H1 (cell line): ENCODE measurements at regions not wholly inside any gene's neighbourhood (a gene's known extent, or its start where the extent isn't known, plus 50 kb on each side); places are given as distances from the start of the nearest gene placed in this dataset.

Source experiments
- CTCF ChIA-PET: fragments of 300-600 bp; sonication (Branson Sonifier 250); formaldehyde crosslinking; loops from one replicate; lab custom pipeline; 2021; ENCODE audit not compliant: partially characterized antibody; lab: Charles Lee
- POLR2A ChIA-PET: fragments of 300-600 bp; sonication (Branson Sonifier 250); formaldehyde crosslinking; loops from one replicate; lab custom pipeline; 2021; ENCODE audit warnings: inconsistent platforms; ENCODE audit not compliant: partially characterized antibody; lab: Charles Lee
- DNase-seq, 2 experiments: peaks; one replicate each; pipeline versions ENCODE4 v3.0.0 to v3.0.0-alpha.2; 2010 to 2022; ENCODE audit warnings: low spot score in 2 of 2, low read depth in 1 of 2, mixed read lengths in 1 of 2
- FAIRE-seq: peaks from 2 replicates; lab custom pipeline; 2011; peaks lifted over from hg19 to GRCh38; lab: Jason Lieb, UNC
- H2AFZ ChIP-seq: 2 replicates; pipeline ENCODE4 v1.8.1; 2012; ENCODE audit warnings: low read length, inconsistent platforms
- H2AK5ac ChIP-seq: 2 replicates; pipeline ENCODE4 v1.6.1; 2013; ENCODE audit warnings: low read depth, low read length
- H2BK120ac ChIP-seq: replicated peaks from 2 replicates; pipeline ENCODE3; 2013; ENCODE audit warnings: low read depth, low read length, inconsistent platforms
- H2BK12ac ChIP-seq: 2 replicates; pipeline ENCODE4 v1.6.1; 2013; ENCODE audit warnings: low read depth, low read length
- H2BK15ac ChIP-seq: 2 replicates; pipeline ENCODE4 v1.6.1; 2013; ENCODE audit warnings: low read length
- H2BK20ac ChIP-seq: 2 replicates; pipeline ENCODE4 v1.6.1; 2013; ENCODE audit warnings: low read length
- H2BK5ac ChIP-seq: 2 replicates; pipeline ENCODE4 v1.6.1; 2013; ENCODE audit warnings: low read depth, low read length
- H3K14ac ChIP-seq: 2 replicates; pipeline ENCODE4 v1.6.1; 2013; ENCODE audit warnings: inconsistent platforms; ENCODE audit not compliant: insufficient read length
- H3K18ac ChIP-seq: 2 replicates; pipeline ENCODE4 v1.6.1; 2013; ENCODE audit warnings: low read length; ENCODE audit errors: extremely low read depth
- H3K23ac ChIP-seq: 2 replicates; pipeline ENCODE4 v1.6.1; 2013; ENCODE audit warnings: inconsistent platforms; ENCODE audit not compliant: insufficient read length
- H3K23me2 ChIP-seq: 2 replicates; pipeline ENCODE4 v1.6.1; 2013; ENCODE audit warnings: low read depth, low read length
- H3K27ac ChIP-seq: 2 replicates; pipeline ENCODE4 v1.6.1; 2011; ENCODE audit warnings: low read depth, low read length, inconsistent platforms
- H3K27me3 ChIP-seq, 4 experiments: replicated peaks in 1 of 4; 1 replicate in 1 of 4; 2 replicates in 3 of 4; pipeline versions ENCODE4 v1.6.1 to v1.8.1; 2011 to 2013; ENCODE audit warnings: low read length in 3 of 4, mild to moderate bottlenecking in 3 of 4, inconsistent platforms in 2 of 4, mixed read lengths in 2 of 4, moderate library complexity in 1 of 4; ENCODE audit not compliant: control insufficient read depth in 3 of 4, insufficient read depth in 3 of 4; ENCODE audit errors: extremely low read depth in 1 of 4
- H3K36me3 ChIP-seq, 4 experiments: 2 replicates each; pipeline versions ENCODE4 v1.6.1 to v1.8.1; 2011 to 2013; ENCODE audit warnings: mild to moderate bottlenecking in 4 of 4, low read length in 3 of 4, moderate library complexity in 2 of 4, control low read depth in 1 of 4, inconsistent platforms in 1 of 4; ENCODE audit not compliant: insufficient read depth in 4 of 4, control insufficient read depth in 2 of 4
- H3K4ac ChIP-seq: replicated peaks from 2 replicates; pipeline ENCODE3; 2013; ENCODE audit warnings: low read length, low read depth, mixed read lengths, inconsistent platforms; ENCODE audit not compliant: insufficient read length
- H3K4me1 ChIP-seq, 4 experiments: replicated peaks in 1 of 4; 1 replicate in 1 of 4; 2 replicates in 3 of 4; pipeline versions ENCODE4 v1.6.1 to v1.8.1; 2011 to 2013; ENCODE audit warnings: low read length in 3 of 4, inconsistent platforms in 2 of 4, mixed read lengths in 1 of 4; ENCODE audit not compliant: insufficient read depth in 4 of 4, control insufficient read depth in 3 of 4
- H3K4me2 ChIP-seq, 2 experiments: 2 replicates each; pipeline versions ENCODE4 v1.6.1 to v1.8.1; 2011 to 2013; ENCODE audit warnings: low read depth in 2 of 2, low read length in 2 of 2, control low read depth in 1 of 2, inconsistent platforms in 1 of 2, mild to moderate bottlenecking in 1 of 2; ENCODE audit not compliant: insufficient read depth in 1 of 2
- H3K4me3 ChIP-seq, 4 experiments: fragments of 200-600, 300-600 bp in 1 of 4; sonication (generic), shearing (Covaris generic), sonication (Bioruptor Twin) in 1 of 4; 2 replicates each; pipeline versions ENCODE4 v1.5.1 to v1.8.1; 2011 to 2016; ENCODE audit warnings: low read length in 4 of 4, low read depth in 3 of 4, control low read depth in 2 of 4, inconsistent platforms in 2 of 4, mild to moderate bottlenecking in 2 of 4, mixed read lengths in 1 of 4, moderate library complexity in 1 of 4; ENCODE audit not compliant: insufficient read depth in 2 of 4; ENCODE audit errors: extremely low read depth in 1 of 4
- H3K56ac ChIP-seq: replicated peaks from 2 replicates; pipeline ENCODE3; 2013; ENCODE audit warnings: low read depth, mild to moderate bottlenecking, mixed read lengths, low read length, inconsistent platforms; ENCODE audit not compliant: insufficient read length
- H3K79me1 ChIP-seq: 2 replicates; pipeline ENCODE4 v1.6.1; 2013; ENCODE audit warnings: low read depth, low read length, control low read depth
- H3K79me2 ChIP-seq, 2 experiments: 2 replicates each; pipeline versions ENCODE4 v1.6.1 to v1.8.1; 2012 to 2013; ENCODE audit warnings: low read length in 2 of 2, mild to moderate bottlenecking in 2 of 2, inconsistent platforms in 1 of 2; ENCODE audit not compliant: insufficient read depth in 2 of 2, control insufficient read depth in 1 of 2
- H3K9ac ChIP-seq, 4 experiments: replicated peaks in 1 of 4; 1 replicate in 1 of 4; 2 replicates in 3 of 4; pipeline versions ENCODE4 v1.6.1 to v1.8.1; 2011 to 2013; ENCODE audit warnings: low read depth in 3 of 4, low read length in 3 of 4, control low read depth in 2 of 4, mild to moderate bottlenecking in 2 of 4, moderate library complexity in 2 of 4, inconsistent platforms in 1 of 4; ENCODE audit errors: extremely low read depth in 1 of 4
- H3K9me3 ChIP-seq, 2 experiments: 2 replicates each; pipeline versions ENCODE4 v1.6.1 to v1.8.1; 2012 to 2013; ENCODE audit warnings: mild to moderate bottlenecking in 2 of 2, moderate library complexity in 2 of 2, control low read depth in 1 of 2, inconsistent platforms in 1 of 2, low read depth in 1 of 2, low read length in 1 of 2, mixed read lengths in 1 of 2; ENCODE audit not compliant: insufficient read depth in 2 of 2
- H4K20me1 ChIP-seq, 2 experiments: replicated peaks in 1 of 2; 2 replicates each; pipeline versions ENCODE3 to v1.8.1; 2011 to 2013; ENCODE audit warnings: inconsistent platforms in 2 of 2, low read length in 2 of 2, mild to moderate bottlenecking in 1 of 2; ENCODE audit not compliant: insufficient read depth in 2 of 2, control insufficient read depth in 1 of 2
- H4K5ac ChIP-seq: 2 replicates; pipeline ENCODE4 v1.6.1; 2013; ENCODE audit warnings: low read length, low read depth, mixed read lengths, inconsistent platforms; ENCODE audit not compliant: insufficient read length
- H4K8ac ChIP-seq: 2 replicates; pipeline ENCODE4 v1.8.0; 2013; ENCODE audit warnings: mild to moderate bottlenecking, moderate library complexity, low read length, inconsistent platforms; ENCODE audit not compliant: insufficient read depth; ENCODE audit errors: extremely low read depth
- H4K91ac ChIP-seq: replicated peaks from 2 replicates; pipeline ENCODE3; 2013; ENCODE audit warnings: low read length, mixed read lengths, inconsistent platforms; ENCODE audit not compliant: insufficient read length
- ASH2L ChIP-seq: fragments of 200-600, 300-600 bp; sonication (generic); IDR thresholded peaks from one replicate; pipeline ENCODE4 v1.7.1; 2017; ENCODE audit warnings: low read length
- ATF3 ChIP-seq: IDR thresholded peaks from 2 replicates; pipeline ENCODE4 v1.6.1; 2011; ENCODE audit warnings: low read depth, mild to moderate bottlenecking, low read length; ENCODE audit not compliant: insufficient read depth
- EP300 ChIP-seq, 2 experiments: IDR thresholded peaks; 1 replicate in 1 of 2; 2 replicates in 1 of 2; pipeline ENCODE4 v1.6.1; 2011 to 2012; ENCODE audit warnings: low read depth in 2 of 2, low read length in 2 of 2, mild to moderate bottlenecking in 2 of 2, borderline replicate concordance in 1 of 2, inconsistent platforms in 1 of 2, moderate library complexity in 1 of 2
- GABPA ChIP-seq: IDR thresholded peaks from 2 replicates; pipeline ENCODE4 v1.6.1; 2011; ENCODE audit warnings: mild to moderate bottlenecking, low read length, moderate library complexity, borderline replicate concordance; ENCODE audit not compliant: insufficient read depth
- RAD21 ChIP-seq, 2 experiments: IDR thresholded peaks in 1 of 2; conservative IDR thresholded peaks in 1 of 2; 2 replicates each; pipeline ENCODE4 v1.6.1; 2011; ENCODE audit warnings: low read depth in 2 of 2, low read length in 2 of 2, improper control_type of control experiment in 1 of 2, inconsistent platforms in 1 of 2, mild to moderate bottlenecking in 1 of 2, moderate library complexity in 1 of 2
- RFX5 ChIP-seq: IDR thresholded peaks from 2 replicates; pipeline ENCODE4 v1.6.1; 2011; ENCODE audit warnings: low read depth, low read length, improper control_type of control experiment, borderline replicate concordance
- RNF2 ChIP-seq: fragments of 200-900, 300-1000 bp; sonication (generic); IDR thresholded peaks from 2 replicates; pipeline ENCODE4 v1.7.1; 2016; ENCODE audit warnings: borderline replicate concordance, low read depth, mild to moderate bottlenecking, antibody characterized with exemption, low read length; ENCODE audit not compliant: poor library complexity, severe bottlenecking; ENCODE audit errors: missing control alignments
- SP1 ChIP-seq: IDR thresholded peaks from 2 replicates; pipeline ENCODE4 v1.6.1; 2011; ENCODE audit warnings: low read depth, low read length
- TAF1 ChIP-seq: IDR thresholded peaks from 2 replicates; pipeline ENCODE4 v1.6.1; 2011; ENCODE audit warnings: mild to moderate bottlenecking, low read depth, low read length
- TCF12 ChIP-seq: IDR thresholded peaks from 2 replicates; pipeline ENCODE4 v1.6.1; 2011; ENCODE audit warnings: low read depth, mild to moderate bottlenecking, low read length
- WGBS, 2 experiments: shearing (Covaris generic) in 1 of 2; methylation state at CpG; one replicate each; pipeline versions ENCODE4 v1.1.6 to v1.1.7; 2013 to 2015; ENCODE audit warnings: low lambda C conversion rate in 2 of 2, mixed read lengths in 2 of 2, inconsistent platforms in 1 of 2, low coverage in 1 of 2, missing lambda C conversion rate in 1 of 2; ENCODE audit not compliant: insufficient replicate concordance in 2 of 2, insufficient coverage in 1 of 2, insufficient read length in 1 of 2; ENCODE audit errors: extremely low coverage in 1 of 2, missing lambda C conversion rate in 1 of 2; 5-methylcytosine and 5-hydroxymethylcytosine counted together

GRCh38 chr16:7140899-7141298 lies 191.7 kb upstream of the RBFOX1 start:
- Histone ChIP-seq H3K79me1 (no peaks in the 10 kb centered on the region), H3K27ac (no peak overlapping the region), H3K27me3 (no peaks in the 10 kb centered on the region), H4K8ac (no peak overlapping the region), H3K23ac (no peak overlapping the region), H3K14ac (no peak overlapping the region), H2BK120ac (no peak overlapping the region), H3K4me3 (no peak overlapping the region), H3K9me3 (no peaks in the 10 kb centered on the region), H2BK15ac (no peak overlapping the region), H3K56ac (no peak overlapping the region), H3K4me1 (no peaks in the 10 kb centered on the region), H3K18ac (no peak overlapping the region), H3K23me2 (no peaks in the 10 kb centered on the region; the same call in 1 of the 2 replicates), H3K9ac (no peak overlapping the region), H2AK5ac (no peak overlapping the region), H2BK20ac (no peak overlapping the region), H2AFZ (no peak overlapping the region), H3K4me2 (no peak overlapping the region), H3K79me2 (no peaks in the 10 kb centered on the region), H2BK5ac (no peak overlapping the region), H4K20me1 (no peaks in the 10 kb centered on the region), H4K91ac (no peak overlapping the region), H3K36me3 (no peaks in the 10 kb centered on the region), H2BK12ac (no peak overlapping the region), H4K5ac (no peak overlapping the region), H3K4ac (no peak overlapping the region)
- ChIA-PET POLR2A (no interaction called here), CTCF (interaction anchor here (2.1 kb wide), 1 partner anchor 458 kb away, joined by 11 read pairs; no protein-coding TSS in a partner anchor)
- 90% methylated on average over 5 of the region's 5 CpGs; no CpG with 5 or more reads in 1 of the 2 experiments for WGBS, 2 experiments
- FAIRE-seq, result no peak
- peak in 1 of 2 experiments; percentile 1 for DNase-seq
- TF ChIP-seq GABPA (no peak), ASH2L (no peak), RAD21 (IDR thresholded peaks at IDR 0.05 in 1 of 2, conservative IDR thresholded peaks at IDR 0.05 in 1 of 2; ENCODE audit: low read depth in 2 of 2, low read length in 2 of 2) (no peak), EP300 (IDR thresholded peaks at IDR 0.05; ENCODE audit: borderline replicate concordance in 1 of 2, low read depth in 2 of 2, low read length in 2 of 2) (no peak), TAF1 (no peak), RFX5 (no peak), ATF3 (no peak), SP1 (no peak), TCF12 (no peak), RNF2 (no peak)
